GM06990 (cell line): ENCODE measurements at regions not wholly inside any gene's neighbourhood (a gene's known extent, or its start where the extent isn't known, plus 50 kb on each side); places are given as distances from the start of the nearest gene placed in this dataset.
A peak's percentile ranks its signal among the peaks of the same experiment; 100 is the strongest.

Experiments used
- DNase-seq: peaks from one replicate; pipeline ENCODE4 v3.0.0-alpha.2; 2011; ENCODE audit not compliant: insufficient read length; ENCODE audit errors: extremely low read depth
- H3K27me3 ChIP-seq: replicated peaks from 2 replicates; pipeline ENCODE4 v1.6.0; 2011; ENCODE audit warnings: low read length; ENCODE audit not compliant: control insufficient read depth, insufficient read depth
- H3K36me3 ChIP-seq: 2 replicates; pipeline ENCODE4 v1.5.1; 2011; ENCODE audit warnings: low read length; ENCODE audit not compliant: control insufficient read depth, insufficient read depth
- H3K4me3 ChIP-seq: replicated peaks from 2 replicates; pipeline ENCODE4 v1.5.1; 2011; ENCODE audit warnings: low read depth, mild to moderate bottlenecking, control low read depth, low read length
- TF ChIP-seq, protein P1 (sequence below): IDR thresholded peaks from 2 replicates; pipeline ENCODE4 v1.5.1; 2011; ENCODE audit warnings: low read length, control low read depth, mild to moderate bottlenecking, inconsistent platforms; ENCODE audit not compliant: insufficient read depth, poor library complexity, severe bottlenecking

DNA sequence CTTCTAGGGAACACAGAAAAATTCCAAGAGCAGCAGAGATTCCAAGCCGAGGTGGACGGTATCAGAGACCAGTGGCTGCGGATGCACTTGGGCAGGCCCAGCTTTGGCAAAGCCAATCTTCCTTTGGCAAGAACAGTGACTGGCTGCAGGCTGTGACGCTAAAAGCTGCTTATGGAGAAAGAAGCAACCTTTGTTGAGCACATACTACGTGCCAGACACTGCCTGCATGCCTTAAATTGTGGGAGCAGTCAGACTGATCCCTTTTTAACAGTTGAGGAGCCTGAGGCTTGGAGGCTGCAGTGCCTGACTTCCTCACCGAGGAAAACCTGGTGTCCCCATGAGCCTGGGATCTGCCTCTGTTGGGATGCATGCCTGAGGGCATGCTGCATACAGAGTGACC, 69.0 kb upstream of the AMZ2 start:
- no peak for DNase-seq
- TF ChIP-seq, protein P1, sequence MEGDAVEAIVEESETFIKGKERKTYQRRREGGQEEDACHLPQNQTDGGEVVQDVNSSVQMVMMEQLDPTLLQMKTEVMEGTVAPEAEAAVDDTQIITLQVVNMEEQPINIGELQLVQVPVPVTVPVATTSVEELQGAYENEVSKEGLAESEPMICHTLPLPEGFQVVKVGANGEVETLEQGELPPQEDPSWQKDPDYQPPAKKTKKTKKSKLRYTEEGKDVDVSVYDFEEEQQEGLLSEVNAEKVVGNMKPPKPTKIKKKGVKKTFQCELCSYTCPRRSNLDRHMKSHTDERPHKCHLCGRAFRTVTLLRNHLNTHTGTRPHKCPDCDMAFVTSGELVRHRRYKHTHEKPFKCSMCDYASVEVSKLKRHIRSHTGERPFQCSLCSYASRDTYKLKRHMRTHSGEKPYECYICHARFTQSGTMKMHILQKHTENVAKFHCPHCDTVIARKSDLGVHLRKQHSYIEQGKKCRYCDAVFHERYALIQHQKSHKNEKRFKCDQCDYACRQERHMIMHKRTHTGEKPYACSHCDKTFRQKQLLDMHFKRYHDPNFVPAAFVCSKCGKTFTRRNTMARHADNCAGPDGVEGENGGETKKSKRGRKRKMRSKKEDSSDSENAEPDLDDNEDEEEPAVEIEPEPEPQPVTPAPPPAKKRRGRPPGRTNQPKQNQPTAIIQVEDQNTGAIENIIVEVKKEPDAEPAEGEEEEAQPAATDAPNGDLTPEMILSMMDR, result no peak
- H3K36me3 ChIP-seq, result no peaks in the 10 kb centered on the region

DNA sequence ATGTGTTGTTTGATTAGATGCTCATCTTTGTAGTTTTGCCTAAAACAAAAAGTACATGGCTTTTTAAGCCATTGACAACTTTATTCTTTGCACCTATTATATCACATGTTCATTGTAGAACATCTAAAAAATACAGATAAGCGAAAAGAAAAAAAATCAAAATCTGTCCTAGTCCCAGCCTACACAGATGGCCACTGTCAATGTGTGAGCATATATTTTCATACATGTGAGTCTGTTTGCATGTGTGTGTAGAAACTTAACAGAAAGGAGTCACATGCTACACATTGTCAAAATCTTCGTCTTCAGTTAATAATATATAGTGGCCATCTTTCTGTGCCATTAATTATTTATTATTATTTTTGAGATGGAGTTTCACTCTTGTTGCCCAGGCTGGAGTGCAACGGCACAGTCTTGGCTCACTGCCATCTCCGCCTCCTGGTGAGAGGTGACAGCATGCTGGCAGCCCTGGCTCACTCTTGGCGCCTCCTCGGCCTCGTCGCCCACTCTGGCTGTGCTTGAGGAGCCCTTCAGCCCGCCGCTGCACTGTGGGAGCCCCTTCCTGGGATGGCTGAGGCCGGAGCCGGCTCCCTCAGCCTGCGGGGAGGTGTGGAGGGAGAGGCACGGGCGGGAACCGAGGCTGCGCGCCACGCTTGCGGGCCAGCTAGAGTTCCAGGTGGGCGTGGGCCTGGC, 68.5 kb upstream of the AMZ2 start:
- H3K36me3 ChIP-seq, result no peaks in the 10 kb centered on the region
- no peak for DNase-seq
- TF ChIP-seq, protein P1, result no peak
- H3K27me3 ChIP-seq, result no peaks in the 10 kb centered on the region
- no peak overlapping the region for H3K4me3 ChIP-seq

More for the DNA sequence above, 69.0 kb upstream of the AMZ2 start:
- no peaks in the 10 kb centered on the region for H3K27me3 ChIP-seq
- no peak overlapping the region for H3K4me3 ChIP-seq

DNA sequence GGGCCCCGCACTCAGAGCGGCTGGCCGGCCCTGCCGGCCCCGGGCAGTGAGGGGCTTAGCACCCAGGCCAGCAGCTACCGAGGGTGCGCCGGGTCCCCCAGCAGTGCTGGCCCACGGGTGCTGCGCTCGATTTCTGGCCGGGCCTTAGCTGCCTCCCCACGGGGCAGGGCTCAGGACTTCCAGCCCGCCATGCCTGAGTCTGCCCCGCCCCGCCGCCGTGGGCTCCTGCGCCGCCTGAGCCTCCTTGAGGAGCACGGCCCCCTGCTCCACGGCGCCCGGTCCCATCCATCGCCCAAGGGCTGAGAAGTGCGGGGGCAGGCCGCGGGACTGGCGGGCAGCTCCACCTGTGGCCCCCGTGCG, 67.9 kb upstream of the AMZ2 start:
- no peak overlapping the region for H3K4me3 ChIP-seq
- H3K27me3 ChIP-seq, result no peaks in the 10 kb centered on the region
- H3K36me3 ChIP-seq, result no peaks in the 10 kb centered on the region
- TF ChIP-seq, protein P1, result no peak
- no peak for DNase-seq

DNA sequence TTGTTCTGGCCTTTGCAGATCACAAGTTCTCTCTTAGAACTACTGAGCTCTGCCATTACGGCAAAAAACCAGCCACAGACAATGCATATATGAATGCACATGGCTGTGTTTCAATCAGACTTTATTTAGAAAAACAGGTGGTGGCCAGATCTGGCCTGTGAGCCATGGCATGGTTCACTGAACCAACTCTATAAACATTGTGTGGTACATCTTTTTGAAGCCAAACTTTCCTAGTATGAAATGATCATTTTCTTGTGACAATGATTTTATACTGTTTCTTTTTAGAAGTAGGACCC, 65.9 kb upstream of the AMZ2 start:
- DNase-seq, result peak; percentile 73
- TF ChIP-seq, protein P1, result no peak
- Histone ChIP-seq H3K4me3 (peak overlapping the region; percentile 37; the same call in 1 of the 2 replicates), H3K36me3 (no peaks in the 10 kb centered on the region), H3K27me3 (no peaks in the 10 kb centered on the region)

DNA sequence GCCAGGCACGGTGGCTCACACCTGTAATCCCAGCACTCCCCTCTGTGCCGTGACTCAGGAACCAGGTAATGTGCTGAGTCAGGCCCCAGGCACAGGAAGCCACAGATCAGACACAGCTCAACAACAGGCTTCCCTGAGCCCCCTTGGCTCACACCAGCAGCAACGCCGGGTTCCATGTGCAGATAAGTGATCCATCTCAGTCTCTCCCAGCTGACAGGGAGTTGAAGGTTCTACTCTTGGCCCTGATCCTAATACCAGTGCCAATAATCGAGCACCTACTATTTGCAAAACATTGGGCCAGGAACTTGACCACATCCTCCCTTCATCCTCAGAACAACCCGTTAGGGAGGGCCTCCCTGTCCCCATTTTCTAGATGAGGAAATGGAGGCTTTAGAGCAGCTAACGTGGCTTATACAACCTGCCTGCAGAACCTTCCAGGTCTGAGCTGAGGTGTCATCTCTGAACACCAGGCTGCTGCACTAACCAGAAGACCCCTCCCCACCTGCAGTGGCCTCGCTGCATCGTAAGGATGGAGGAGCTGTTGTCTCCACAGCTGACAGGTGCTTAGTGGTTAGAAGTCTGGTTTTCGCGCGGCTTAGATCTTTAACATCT, 64.8 kb upstream of the AMZ2 start:
- no peaks in the 10 kb centered on the region for H3K36me3 ChIP-seq
- DNase-seq, result peak; percentile 58
- H3K4me3 ChIP-seq, result peak overlapping the region; percentile 20
- no peaks in the 10 kb centered on the region for H3K27me3 ChIP-seq
- TF ChIP-seq, protein P1, result no peak
